ENCODE measurements at regions not wholly inside any gene's neighbourhood (a gene's known extent, or its start where the extent isn't known, plus 50 kb on each side); places are given as distances from the start of the nearest gene placed in this dataset.

DNA sequence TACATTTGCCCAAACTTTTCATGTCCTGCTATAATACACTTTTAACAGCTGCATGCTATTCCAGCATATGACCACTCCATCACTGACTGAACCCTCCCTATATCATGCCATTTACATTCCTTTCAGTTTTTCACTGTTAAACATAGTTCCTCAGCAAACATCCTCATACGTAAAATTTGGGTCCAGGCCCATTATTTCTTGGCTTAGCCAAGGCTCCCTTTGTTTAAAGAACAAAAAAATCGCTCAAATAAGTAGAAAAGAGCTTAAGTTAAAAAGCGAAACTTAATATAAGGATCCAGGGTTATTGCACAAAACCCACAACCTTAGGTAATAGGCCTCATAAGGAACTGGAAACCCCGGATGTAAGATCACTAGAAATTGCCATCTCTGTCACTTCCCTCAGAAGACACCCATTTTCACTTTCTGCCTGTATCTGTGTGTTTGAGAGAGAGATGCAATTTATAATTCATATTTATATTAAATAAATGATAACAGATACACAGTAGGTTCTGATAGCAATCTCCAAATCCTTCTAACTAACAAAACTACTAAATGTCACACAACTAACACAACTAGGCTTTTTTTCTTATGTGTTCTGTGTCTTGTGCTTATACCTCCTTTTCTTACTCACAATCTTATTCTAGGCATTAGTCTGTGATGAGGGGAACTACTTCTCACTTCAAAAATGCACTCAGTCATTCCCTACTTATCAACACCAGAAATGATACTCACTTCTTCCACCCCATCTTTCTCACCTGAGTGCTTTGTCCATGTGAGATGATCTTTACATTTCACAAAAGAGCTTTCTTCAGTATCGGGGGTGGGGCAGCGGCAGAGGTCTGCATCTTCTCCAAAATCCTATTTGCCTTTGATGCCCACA lies 59.9 kb upstream of the FAM241A start:
- TF ChIP-seq, protein P1, sequence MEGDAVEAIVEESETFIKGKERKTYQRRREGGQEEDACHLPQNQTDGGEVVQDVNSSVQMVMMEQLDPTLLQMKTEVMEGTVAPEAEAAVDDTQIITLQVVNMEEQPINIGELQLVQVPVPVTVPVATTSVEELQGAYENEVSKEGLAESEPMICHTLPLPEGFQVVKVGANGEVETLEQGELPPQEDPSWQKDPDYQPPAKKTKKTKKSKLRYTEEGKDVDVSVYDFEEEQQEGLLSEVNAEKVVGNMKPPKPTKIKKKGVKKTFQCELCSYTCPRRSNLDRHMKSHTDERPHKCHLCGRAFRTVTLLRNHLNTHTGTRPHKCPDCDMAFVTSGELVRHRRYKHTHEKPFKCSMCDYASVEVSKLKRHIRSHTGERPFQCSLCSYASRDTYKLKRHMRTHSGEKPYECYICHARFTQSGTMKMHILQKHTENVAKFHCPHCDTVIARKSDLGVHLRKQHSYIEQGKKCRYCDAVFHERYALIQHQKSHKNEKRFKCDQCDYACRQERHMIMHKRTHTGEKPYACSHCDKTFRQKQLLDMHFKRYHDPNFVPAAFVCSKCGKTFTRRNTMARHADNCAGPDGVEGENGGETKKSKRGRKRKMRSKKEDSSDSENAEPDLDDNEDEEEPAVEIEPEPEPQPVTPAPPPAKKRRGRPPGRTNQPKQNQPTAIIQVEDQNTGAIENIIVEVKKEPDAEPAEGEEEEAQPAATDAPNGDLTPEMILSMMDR (conservative IDR thresholded peaks at IDR 0.05; ENCODE audit: low read length): no peak
- no peak for TF ChIP-seq EZH2phosphoT487 (IDR thresholded peaks at IDR 0.05; ENCODE audit: borderline replicate concordance, low read depth, low read length)

Data from OCI-LY7 (cell line).